Spleen (tissue), 11 donors: ENCODE measurements at regions not wholly inside any gene's neighbourhood (a gene's known extent, or its start where the extent isn't known, plus 50 kb on each side); places are given as distances from the start of the nearest gene placed in this dataset.

Experiments
- DNase-seq: peaks from one replicate; pipeline ENCODE4 v3.0.0-alpha.2; 2020
- H3K27ac ChIP-seq, 8 donors: fragments of 200-600 bp; sonication (generic) in 7 of 8; 1 replicate in 4 of 8; 2 replicates in 4 of 8; pipeline versions ENCODE4 v1.5.0 to v1.8.0; 2016 to 2021; ENCODE audit warnings: inconsistent platforms in 4 of 8, mild to moderate bottlenecking in 4 of 8, moderate library complexity in 1 of 8
- H3K27me3 ChIP-seq, 7 donors: fragments of 200-600 bp; sonication (generic) in 6 of 7; replicated peaks in 1 of 7; 1 replicate in 4 of 7; 2 replicates in 3 of 7; pipeline versions ENCODE4 v1.5.0 to v1.8.0; 2016 to 2021; ENCODE audit warnings: inconsistent platforms in 3 of 7, mild to moderate bottlenecking in 1 of 7
- H3K36me3 ChIP-seq, 6 donors: fragments of 200-600 bp; sonication (generic) in 5 of 6; 1 replicate in 4 of 6; 2 replicates in 2 of 6; pipeline versions ENCODE4 v1.5.0 to v1.8.0; 2016 to 2021; ENCODE audit warnings: inconsistent platforms in 2 of 6
- H3K4me1 ChIP-seq, 6 donors: fragments of 200-600 bp; sonication (generic) in 5 of 6; 1 replicate in 3 of 6; 2 replicates in 3 of 6; pipeline versions ENCODE4 v1.5.0 to v1.8.0; 2016 to 2021; ENCODE audit warnings: inconsistent platforms in 3 of 6
- H3K4me3 ChIP-seq, 8 donors: fragments of 200-600 bp; sonication (generic) in 7 of 8; 1 replicate in 4 of 8; 2 replicates in 4 of 8; pipeline versions ENCODE4 v1.5.0 to v1.8.0; 2016 to 2021; ENCODE audit warnings: inconsistent platforms in 4 of 8, mild to moderate bottlenecking in 4 of 8, moderate library complexity in 2 of 8
- H3K9me3 ChIP-seq, 8 donors: fragments of 200-600 bp; sonication (generic) in 7 of 8; 1 replicate in 4 of 8; 2 replicates in 4 of 8; pipeline versions ENCODE4 v1.5.0 to v1.8.0; 2016 to 2021; ENCODE audit warnings: inconsistent platforms in 4 of 8
- CTCF ChIP-seq, 11 experiments: fragments of 200-600 bp in 7 of 11; fragments of 450-650 bp in 4 of 11; sonication (generic) in 4 of 11; IDR thresholded peaks in 8 of 11; conservative IDR thresholded peaks in 3 of 11; 1 replicate in 7 of 11; 2 replicates in 4 of 11; pipeline versions ENCODE4 v1.4.0 to v1.8.0; 2016 to 2021; ENCODE audit warnings: antibody characterized with exemption in 11 of 11, inconsistent platforms in 4 of 11, mild to moderate bottlenecking in 1 of 11
- POLR2A ChIP-seq, 3 donors: fragments of 450-650 bp; IDR thresholded peaks; one replicate each; pipeline ENCODE4 v1.5.1; 2017; ENCODE audit warnings: antibody characterized with exemption in 3 of 3, mild to moderate bottlenecking in 1 of 3
- POLR2AphosphoS5 ChIP-seq, 3 donors: sonication (generic); formaldehyde crosslinking; IDR thresholded peaks; one replicate each; pipeline ENCODE4 v1.5.1; 2017; ENCODE audit warnings: antibody characterized with exemption in 3 of 3
- WGBS, 5 donors: extraction: QIAGEN DNeasy Blood & Tissue Kit in 3 of 5; methylation state at CpG; one replicate each; pipeline versions ENCODE4 v1.1.5 to v1.1.7; 2013 to 2018; 5-methylcytosine and 5-hydroxymethylcytosine counted together
- intact Hi-C: fragments of 100-400 bp; cut with DNase I; formaldehyde crosslinking; loops from one replicate; pipeline ENCODE4 v1.15.0; 2023; ENCODE audit warnings: low total_unique reads
- donor health status: healthy with polysubstance abuse.
- donor health status: DM: no; HTN: no; CAD: no; lungs with moderate emphysema.
- donor health status: DM: no; HTN: no; CAD: no.
- donor health status: Bipolar disorder and iron deficiency.
- donor health status: healthy.
- donor health status: DM: no; HTN: no; CAD: no.
- donor health status: DM: yes; HTN: yes; CAD: no.

GRCh38 chr1:239239529-239239928 lies 146.8 kb upstream of the CHRM3 start:
- Histone ChIP-seq H3K4me3 (no peak overlapping the region), H3K27me3 (no peaks in the 10 kb centered on the region), H3K36me3 (no peaks in the 10 kb centered on the region), H3K27ac (no peak overlapping the region), H3K4me1 (no peaks in the 10 kb centered on the region), H3K9me3 (peaks cover 0 to 4% (median 0%) of the 10 kb centered on the region in 8 donors)
- DNase-seq = no peak
- intact Hi-C loops = no loop called here
- TF ChIP-seq POLR2AphosphoS5 (IDR thresholded peaks at IDR 0.05) (no peak), POLR2A (IDR thresholded peaks at IDR 0.05) (no peak)

GRCh38 chr1:239237912-239238311 lies 148.5 kb upstream of the CHRM3 start:
- Histone ChIP-seq H3K9me3 (peaks cover 0 to 4% (median 0%) of the 10 kb centered on the region in 8 donors), H3K4me3 (no peak overlapping the region), H3K27me3 (no peaks in the 10 kb centered on the region), H3K36me3 (no peaks in the 10 kb centered on the region), H3K27ac (no peak overlapping the region), H3K4me1 (no peaks in the 10 kb centered on the region)
- TF ChIP-seq POLR2A (IDR thresholded peaks at IDR 0.05) (no peak), CTCF (IDR thresholded peaks at IDR 0.05 in 8 of 11, conservative IDR thresholded peaks at IDR 0.05 in 3 of 11) (no peak), POLR2AphosphoS5 (IDR thresholded peaks at IDR 0.05) (no peak)
- no peak for DNase-seq
- 85 to 92% (median 87%) methylated on average over 9 of the region's 9 CpGs for WGBS, 5 donors
- intact Hi-C loops = no loop called here

GRCh38 chr1:239233626-239234025 lies 152.7 kb upstream of the CHRM3 start:
- TF ChIP-seq POLR2AphosphoS5 (IDR thresholded peaks at IDR 0.05) (no peak), POLR2A (IDR thresholded peaks at IDR 0.05) (no peak), CTCF (IDR thresholded peaks at IDR 0.05 in 8 of 11, conservative IDR thresholded peaks at IDR 0.05 in 3 of 11) (no peak)
- H3K36me3 ChIP-seq = no peaks in the 10 kb centered on the region
- no peaks in the 10 kb centered on the region for H3K4me1 ChIP-seq
- no peak overlapping the region for H3K27ac ChIP-seq
- no peak for DNase-seq
- 40 to 73% (median 48%) methylated on average over 2 of the region's 2 CpGs for WGBS, 5 donors
- no peaks in the 10 kb centered on the region for H3K27me3 ChIP-seq
- H3K4me3 ChIP-seq = no peak overlapping the region
- peaks cover 0 to 4% (median 0%) of the 10 kb centered on the region in 8 donors for H3K9me3 ChIP-seq
- intact Hi-C loops = no loop called here

- Histone ChIP-seq H3K9me3 (peaks cover 0 to 2% (median 0%) of the 10 kb centered on the region in 8 donors), H3K27ac (no peak overlapping the region), H3K36me3 (no peaks in the 10 kb centered on the region), H3K4me1 (no peaks in the 10 kb centered on the region), H3K27me3 (no peaks in the 10 kb centered on the region), H3K4me3 (no peak overlapping the region)
- 91 to 96% (median 91%) methylated on average over 2 of the region's 2 CpGs for WGBS, 5 donors
- TF ChIP-seq CTCF (IDR thresholded peaks at IDR 0.05 in 8 of 11, conservative IDR thresholded peaks at IDR 0.05 in 3 of 11) (no peak), POLR2AphosphoS5 (IDR thresholded peaks at IDR 0.05) (no peak), POLR2A (IDR thresholded peaks at IDR 0.05) (no peak)
- no peak for DNase-seq
- intact Hi-C loops = no loop called here
Measured at GRCh38 chr1:239232921-239233320, 153.4 kb upstream of the CHRM3 start.

GRCh38 chr1:239228451-239228850 lies 157.9 kb upstream of the CHRM3 start:
- DNase-seq = no peak
- H3K4me3 ChIP-seq = no peak overlapping the region
- no peaks in the 10 kb centered on the region for H3K27me3 ChIP-seq
- H3K4me1 ChIP-seq = no peaks in the 10 kb centered on the region
- H3K36me3 ChIP-seq = no peaks in the 10 kb centered on the region
- H3K27ac ChIP-seq = no peak overlapping the region
- peaks cover 0 to 42% (median 32%) of the 10 kb centered on the region in 8 donors for H3K9me3 ChIP-seq
- TF ChIP-seq CTCF (IDR thresholded peaks at IDR 0.05 in 8 of 11, conservative IDR thresholded peaks at IDR 0.05 in 3 of 11) (no peak), POLR2A (IDR thresholded peaks at IDR 0.05) (no peak), POLR2AphosphoS5 (IDR thresholded peaks at IDR 0.05) (no peak)
- intact Hi-C loops = no loop called here
